ENCODE measurements at regions not wholly inside any gene's neighbourhood (a gene's known extent, or its start where the extent isn't known, plus 50 kb on each side); places are given as distances from the start of the nearest gene placed in this dataset.

DNA sequence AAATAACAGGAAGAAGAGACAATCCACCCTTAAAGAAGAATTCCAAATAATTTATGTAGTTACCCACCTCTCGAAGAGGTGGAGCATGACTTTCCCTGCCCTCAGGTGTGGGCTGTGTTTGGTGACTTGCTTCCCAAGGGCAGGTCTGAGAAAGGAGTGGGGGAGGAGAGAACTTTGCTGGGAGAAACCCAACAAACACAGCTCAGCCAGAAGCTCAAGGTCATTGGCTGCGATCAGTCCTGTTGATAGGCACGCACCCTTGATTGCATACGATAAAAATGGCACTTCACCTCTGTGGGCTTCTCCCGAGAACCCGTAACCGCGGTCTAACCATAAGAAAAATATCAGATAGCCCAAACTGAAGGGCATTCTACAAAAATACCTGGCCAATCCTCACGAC is 157.5 kb upstream of the ID2 start:
- no peak for DNase-seq

DNA sequence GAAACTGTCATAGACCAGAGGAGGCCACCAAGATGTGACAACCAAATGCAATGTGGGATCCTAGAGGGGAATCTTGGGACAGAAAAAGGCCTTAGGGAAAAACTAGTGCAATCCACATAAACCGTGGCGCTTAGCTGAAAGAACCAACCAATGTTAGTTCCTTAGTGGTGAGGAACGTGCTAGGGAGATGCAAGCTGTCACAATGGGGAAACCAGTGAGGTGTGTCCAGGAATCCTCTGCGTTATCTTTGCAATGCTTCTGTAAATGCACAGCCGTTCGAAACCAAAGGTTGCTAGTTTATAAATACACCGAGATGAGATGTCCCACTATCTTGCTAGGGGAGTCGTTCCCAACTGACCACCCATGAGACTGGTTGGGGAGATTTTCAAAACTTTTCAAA is 157.0 kb upstream of the ID2 start:
- no peak for DNase-seq

DNA sequence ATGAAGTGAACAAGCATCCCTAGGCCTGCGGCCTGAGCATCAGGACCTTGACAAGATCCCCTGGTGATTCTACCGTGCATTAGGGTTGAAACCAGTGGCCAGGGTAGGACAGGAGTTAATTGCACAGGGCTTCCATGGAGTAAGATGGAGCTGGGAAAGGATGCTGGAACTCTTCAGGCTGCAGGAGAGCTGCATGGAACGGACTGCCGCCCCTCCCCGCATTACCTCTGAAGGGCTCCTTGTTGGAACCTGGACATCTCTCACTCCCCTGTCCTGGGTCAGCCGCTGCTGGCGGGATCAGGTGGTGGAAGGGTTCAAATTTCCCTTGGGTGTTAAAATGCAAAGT is 156.6 kb upstream of the ID2 start:
- no peak for DNase-seq

DNA sequence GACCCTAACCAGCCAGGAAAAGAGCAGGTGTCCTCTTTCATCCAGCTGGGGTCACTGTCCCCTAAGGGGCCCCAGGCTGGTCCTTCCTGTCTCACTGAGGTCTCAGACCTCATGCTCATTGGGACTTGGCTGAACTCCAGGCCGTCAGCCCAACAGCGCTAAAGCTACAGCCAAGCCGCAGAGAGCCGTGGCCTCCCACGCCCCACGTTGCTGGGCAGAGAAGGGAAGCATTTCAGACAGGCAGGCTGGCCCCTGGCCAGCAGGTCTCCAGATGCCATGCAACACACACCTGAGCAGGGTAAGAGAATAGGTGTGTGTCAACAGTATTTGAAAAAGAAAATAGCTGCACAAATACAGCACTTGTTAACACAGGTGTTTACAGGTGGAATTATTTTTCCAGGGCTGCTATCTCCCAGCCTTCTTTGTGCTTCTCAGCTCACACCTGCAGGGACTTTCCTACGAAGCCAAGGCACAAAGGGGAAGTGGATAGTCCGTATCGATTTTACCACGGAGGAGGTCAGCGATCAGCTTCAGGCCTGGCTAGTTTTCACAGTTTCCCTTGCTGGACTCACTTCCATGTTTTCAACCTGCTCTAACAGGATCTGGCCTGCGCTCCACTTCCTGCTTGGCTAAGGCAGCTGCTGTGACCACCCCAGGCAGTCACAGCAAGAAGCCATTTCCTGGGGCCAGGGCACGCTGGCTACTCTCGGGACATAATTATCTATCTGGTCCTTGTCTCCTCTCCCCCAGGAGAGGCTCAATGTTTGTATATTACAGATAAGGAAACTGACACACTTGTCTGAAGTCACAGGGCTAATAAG is 156.1 kb upstream of the ID2 start:
- no peak for DNase-seq

DNA sequence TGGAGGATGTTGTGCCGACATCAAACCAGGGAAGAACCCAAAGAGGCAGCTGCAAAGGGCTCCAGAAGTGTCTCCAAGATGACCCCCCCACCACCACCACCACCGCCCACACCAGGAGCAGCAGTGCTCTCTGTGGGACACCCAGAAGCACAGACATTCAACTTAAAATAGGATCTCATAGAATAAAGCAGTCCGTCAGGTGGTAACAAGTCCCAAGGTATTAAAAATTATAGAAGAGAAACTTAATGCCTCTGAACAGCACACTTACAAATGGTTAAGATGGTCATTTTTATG is 155.5 kb upstream of the ID2 start:
- no peak for DNase-seq

DNA sequence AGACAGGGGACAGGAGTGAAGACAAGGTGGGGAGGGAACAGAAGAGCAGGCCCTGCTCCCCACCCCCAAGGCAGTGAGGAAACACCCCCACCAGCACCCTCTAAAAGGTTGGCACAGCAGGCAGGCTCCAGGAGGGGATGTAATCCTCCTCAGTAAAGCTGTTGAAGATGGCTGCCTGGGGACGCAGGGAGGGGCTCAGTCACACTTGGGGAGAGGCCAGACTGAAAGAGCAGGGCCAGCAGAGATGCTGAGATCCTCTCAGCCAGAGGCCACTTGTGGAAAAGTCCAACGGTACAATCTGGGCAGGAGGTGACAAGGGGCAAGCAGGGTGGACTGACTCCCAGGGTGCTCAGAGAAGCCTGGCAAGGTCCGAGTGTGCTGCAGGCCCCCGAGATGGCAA is 154.8 kb upstream of the ID2 start:
- DNase-seq = no peak

DNA sequence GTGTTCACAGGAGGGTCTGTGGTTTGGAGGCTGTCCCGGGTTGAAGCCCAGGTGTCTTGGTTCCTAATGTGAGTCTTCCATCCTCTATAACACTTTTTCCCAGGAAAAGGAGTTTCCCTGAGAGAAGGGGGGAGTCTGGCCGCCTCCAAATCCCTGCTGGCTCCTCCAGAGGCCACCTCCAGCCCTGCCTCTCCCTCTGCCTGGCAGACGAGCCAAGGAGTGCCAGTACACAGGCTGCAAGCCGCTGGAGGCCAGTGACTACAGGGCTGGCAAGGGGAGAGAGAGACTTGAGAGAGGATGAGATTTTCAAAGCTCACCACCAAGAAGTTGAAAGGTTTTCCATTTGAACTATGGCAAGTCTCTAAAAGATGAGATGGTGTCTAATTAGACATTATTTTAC is 154.2 kb upstream of the ID2 start:
- no peak for DNase-seq

DNA sequence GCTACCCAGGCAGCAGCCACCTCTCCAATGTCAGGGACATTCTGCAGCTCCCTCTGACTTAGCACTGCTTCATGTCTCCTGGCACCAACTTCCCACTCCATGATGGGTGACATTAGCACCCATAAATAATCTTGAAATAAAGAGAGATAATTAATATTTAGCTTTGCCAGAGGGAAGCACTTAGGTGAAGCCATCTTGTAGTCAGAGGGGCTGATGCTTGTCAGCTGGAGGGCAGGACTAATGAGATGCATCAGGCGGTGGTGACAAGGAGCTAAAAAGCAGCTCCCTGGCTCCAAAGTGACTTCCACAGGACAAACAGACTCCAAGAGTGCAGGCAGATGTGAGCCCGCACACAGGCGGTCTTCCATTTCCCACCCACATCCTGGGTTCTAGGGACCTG is 153.0 kb upstream of the ID2 start:
- DNase-seq = no peak

DNA sequence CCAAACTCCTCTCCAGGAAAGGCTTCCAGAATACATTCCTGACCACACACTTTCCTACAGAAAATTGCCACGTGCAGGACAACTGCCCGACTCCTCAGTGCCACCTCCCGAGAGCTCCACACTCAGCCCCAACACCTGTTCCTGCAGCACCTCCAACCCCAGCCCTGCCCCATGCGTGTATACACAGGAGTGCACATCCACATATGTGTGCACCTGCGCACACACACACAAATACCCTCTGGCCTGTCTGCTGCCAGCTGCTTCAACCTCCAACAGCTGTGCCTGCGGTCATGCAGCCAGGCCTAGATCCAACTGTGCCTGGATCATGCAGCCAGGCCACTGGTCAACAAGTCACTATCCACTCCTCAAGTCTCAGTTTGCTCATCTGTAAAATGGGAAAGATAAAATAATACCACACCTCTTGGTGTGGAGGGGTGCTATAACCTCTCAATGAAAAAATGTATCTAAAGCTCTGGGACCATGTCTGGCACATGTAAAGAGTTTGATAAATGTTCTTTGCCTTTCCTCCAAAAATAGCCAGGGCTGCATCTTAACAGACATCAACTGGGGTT is 152.1 kb upstream of the ID2 start:
- DNase-seq = no peak

DNA sequence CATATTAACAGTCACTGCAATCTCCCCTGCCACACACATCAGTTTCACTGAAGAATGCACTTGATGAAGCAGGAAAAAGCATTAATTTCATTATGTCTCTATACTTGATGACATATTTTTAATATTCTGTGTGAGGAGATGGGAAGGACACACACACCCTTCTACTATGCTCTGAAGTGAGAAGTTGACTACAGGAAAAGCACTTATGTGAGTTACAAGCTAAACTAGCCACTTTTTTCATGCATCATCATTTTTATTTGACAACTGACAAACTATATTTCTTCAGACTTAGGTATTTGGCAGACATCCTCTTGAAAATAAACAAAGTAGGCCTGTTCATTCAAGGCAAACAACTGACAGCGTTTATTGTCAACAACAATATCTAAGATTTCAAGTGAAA is 150.4 kb upstream of the ID2 start:
- no peak for DNase-seq

DNA sequence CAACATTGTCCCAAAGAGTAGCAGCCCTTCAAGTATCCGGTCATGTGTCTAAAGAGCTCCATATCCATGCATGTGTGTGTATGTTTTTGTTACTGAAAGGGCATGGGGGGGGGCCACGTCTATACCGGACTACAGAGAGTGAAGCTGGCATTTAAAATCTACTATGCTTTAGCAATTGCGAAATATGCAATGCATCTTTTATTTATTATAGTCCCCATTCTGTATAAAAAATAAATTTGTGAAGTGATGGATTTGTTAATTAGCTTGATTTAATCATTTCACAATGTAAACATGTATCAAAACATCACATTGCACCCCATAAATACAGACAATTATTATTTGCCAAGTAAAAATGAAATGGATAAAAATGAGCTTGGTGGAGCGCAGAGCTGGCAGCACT is 149.4 kb upstream of the ID2 start:
- no peak for DNase-seq

DNA sequence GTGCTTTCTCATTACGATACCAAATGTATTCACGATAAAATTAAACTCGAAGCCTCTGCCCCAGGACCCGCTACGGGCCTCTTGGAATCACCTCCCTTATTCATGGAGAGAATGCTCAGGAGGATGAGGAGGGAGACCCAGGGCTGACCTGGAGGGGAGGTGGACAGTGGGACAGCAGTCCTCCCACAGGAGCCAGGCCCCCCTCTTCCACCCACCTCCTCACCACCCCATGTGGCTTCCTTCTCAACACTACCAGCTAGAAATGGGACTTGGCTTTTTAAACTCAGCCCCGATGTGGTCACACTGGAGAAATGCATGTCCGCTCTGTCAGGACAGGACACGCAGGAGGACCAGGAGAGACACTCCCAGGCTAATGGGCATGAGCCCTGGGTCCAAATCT is 147.9 kb upstream of the ID2 start:
- no peak for DNase-seq

DNA sequence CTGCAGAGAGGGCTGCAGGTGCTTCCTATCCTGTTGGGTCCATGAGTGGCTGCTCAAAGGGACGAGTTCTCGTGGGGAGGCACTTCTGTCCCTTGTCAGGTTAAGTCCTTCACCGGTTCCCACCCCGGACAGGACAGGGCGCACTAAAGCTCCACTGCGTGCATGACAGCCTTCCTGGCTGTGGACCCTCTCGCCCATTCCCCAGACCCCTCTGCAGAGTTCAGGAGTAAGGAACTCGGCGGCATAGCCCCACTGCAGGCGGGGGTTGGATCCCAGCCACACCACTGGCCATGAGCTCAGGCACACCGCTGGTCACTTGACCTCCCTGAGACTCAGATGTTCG is 147.5 kb upstream of the ID2 start:
- no peak for DNase-seq

DNA sequence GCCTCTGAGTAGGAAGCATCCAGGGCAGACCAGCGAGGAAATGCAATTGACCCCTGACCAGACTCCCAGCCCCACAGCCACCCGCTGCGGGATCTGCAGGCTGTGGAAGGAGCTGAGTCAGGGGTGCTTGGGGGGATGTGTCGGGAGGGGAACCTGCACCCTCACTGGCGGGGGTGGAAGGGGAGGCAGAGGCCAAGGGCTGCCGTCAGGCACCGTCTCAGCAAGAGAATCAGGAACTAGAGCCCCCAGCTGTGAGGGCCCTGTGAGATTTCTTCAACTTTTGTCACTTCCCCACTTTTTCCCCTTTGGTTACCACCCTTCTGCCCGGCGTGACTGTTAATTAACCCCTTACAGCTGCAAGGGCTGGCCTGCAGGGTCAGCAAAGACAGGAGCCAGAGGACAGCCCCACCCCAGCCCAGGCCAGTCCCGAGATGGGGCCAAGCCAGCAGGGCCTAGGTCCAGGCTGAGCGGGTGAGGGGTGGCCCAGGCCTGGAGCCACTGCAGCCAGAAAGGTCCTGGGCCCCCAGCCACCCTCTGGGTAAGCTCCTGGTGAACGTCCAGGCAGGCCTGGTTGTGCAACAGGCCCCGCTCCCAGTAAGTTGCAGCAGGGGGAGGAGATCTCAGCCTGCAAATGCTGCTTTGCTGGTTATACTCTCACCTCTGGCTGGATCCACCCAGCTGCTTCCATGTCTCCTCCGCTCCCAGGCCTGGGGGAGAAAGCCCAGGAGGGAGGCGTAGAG is 147.0 kb upstream of the ID2 start:
- no peak for DNase-seq

DNA sequence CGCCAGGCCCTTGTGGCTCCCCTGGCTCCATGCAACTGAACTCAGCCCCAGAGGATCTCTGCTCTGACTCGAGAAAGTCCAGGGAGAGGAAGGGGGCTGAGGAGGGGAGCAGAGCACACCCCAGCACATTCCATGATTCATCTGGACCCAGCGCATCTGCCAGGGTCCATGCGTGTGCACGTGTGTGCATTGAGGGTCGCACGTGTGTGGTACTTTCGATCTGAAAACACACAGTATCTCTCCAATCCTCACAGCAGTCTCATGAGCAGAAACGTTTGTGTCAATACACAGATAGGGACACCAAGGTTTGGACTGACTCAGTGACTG is 146.4 kb upstream of the ID2 start:
- DNase-seq = no peak

DNA sequence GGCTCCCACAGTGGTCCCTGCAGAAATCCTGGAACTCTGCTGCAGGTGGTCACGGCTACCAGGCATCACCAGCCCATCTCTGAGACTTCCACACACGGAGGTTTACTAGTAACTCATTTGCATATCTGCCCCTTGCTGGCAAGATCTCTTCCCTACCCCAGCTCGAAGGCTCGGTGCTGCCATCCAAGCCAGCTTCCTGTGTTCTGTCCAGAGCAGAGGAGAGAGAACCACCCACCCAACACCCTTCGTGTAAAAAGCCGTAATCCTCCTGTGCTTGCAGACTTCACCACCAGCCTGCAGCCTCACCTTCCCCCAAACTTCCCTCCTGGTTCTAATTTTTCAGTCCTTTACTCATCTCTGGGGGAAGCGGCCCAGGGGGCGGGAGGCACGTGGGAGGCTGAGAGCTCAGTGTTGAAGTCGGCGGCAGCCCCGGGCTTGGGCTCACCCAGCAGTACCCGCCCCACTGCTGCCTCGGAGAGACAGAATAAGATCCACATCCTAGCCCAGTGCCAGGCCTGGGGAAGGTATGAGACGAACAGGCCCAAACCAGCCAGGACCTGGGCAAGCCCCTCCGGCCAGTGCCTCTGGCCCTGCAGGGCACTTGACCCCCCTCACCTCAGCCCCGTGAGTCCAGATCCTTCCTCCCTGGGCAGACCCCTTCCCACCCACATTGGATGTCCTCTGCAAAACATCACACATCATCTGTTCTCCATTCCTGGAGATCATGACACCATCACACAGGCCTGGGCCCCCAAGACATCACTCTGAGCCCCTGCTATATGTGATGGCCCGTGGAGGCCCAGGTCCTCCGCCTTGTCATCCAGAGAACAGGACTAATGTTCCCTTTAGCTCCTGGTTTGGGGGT is 145.8 kb upstream of the ID2 start:
- DNase-seq = no peak

DNA sequence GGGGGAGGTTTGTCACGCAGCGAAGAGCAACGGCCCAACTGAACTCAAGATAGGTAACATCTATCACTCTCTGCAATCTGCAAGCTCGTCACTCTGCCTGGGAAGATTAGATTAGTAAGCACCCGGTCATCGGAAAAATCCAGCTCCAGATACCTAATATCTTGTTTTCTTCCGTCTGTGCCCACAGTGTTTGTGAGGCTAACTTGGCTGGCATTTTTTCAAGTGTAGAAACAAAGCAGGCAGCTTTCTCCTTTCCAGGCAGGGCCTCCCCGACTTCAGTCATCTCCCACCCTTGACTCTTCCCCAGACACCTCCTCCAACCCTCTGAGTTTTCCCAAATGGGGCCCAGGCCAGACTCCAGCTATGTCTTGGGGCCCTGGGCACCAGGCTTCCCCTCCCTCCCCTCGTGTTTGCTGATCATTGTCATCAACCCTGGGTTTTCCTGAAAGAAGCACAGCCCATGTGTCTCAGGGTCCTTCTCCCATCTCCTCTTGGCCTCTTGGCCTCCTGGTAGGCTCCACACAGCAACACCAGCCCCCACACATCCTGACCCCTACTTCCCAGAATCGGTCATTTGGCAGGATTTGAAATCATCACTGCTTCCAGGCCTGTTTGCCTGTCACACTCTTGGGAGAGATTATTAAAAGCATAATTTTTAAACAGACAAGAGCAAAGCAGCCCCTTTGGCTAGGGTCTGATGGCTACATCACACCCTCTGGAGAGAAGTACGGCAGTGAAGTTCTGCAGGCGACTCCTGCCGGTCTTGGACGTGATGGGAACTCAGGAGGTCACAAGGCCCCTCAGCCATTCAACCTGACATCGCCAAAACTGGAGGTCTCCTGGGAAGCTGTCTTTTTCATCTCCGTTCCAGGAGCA is 144.9 kb upstream of the ID2 start:
- no peak for DNase-seq

DNA sequence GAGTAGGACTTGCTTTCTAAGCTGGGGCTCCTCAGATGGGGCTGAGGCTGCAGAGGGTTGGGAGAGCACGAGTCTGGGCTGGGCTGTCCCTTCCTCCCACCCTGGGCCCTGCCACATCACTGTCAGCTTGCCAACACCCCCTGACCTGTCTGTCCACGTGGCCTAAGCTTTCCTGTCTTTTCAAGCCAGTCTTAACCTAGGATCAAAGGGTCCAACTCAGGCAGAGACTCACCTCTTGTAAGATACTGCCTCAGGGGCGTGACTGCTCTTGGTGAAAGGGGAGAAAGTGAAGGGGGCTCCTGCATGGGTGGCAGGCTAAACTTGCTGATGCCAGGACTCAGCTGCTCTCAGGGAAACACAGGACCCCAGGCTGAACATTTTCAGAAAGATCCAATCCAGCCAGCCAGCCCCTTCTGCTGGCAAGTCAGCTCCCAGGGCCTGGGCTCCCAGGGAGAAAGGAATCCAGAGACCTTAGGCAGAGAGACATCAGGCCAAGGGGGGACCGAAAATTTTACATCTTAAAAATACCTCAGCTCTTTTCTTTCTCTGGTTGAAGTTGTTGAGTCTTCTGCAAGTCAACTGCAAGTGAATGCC is 144.2 kb upstream of the ID2 start:
- DNase-seq = no peak

DNA sequence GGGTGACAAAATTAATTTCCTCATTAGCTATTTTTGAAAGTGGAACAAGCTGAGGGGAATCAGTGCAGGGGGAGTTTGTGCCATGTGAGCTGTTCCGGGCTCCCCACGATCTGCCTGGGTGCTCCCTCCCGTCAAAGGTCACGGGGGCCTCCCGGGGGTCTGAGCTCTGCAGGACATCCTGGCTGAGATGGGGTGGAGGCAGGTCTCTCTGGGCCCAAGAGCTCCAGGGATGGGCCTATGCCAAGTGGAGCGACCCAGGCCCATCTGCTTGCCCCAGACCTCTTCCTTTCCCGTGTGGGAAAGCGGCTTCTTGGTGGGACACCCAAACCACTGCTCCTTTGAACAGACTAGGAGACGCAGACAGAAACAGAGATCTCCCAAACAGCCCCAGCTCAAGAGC is 143.3 kb upstream of the ID2 start:
- DNase-seq = no peak

DNA sequence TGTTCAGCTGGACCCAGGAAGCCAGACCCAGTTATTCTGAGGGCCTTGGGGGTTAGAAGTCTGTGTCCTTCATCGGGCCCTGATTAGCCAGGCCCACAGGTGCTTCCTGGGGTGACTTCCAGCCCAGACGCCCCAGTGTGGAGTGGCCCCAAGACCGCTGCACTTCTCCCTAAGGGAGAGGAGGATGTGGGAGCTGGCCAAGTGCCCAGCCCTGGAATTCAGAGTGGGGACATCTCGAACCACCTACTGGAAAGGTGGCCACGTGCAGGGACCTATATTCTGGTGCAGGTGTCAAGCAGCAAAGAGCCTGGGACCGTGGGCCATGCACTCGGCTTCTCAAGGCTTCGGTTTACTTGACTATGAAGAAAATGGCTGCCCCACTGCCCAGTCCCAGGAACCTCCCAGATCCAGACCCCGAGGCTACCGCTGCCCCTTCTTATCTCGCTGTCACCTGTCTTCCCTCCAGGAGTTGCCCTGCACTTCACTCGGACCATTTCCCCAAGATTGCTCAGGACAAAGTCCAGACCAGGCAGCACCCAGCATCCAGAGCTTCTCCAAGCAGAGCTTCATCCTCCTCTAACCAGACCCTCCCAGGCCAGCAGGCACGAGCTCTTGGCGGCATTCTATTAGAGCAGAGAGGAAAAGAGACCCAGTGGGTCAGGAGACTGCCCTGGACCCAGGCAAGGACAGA is 142.8 kb upstream of the ID2 start:
- DNase-seq = no peak

DNA sequence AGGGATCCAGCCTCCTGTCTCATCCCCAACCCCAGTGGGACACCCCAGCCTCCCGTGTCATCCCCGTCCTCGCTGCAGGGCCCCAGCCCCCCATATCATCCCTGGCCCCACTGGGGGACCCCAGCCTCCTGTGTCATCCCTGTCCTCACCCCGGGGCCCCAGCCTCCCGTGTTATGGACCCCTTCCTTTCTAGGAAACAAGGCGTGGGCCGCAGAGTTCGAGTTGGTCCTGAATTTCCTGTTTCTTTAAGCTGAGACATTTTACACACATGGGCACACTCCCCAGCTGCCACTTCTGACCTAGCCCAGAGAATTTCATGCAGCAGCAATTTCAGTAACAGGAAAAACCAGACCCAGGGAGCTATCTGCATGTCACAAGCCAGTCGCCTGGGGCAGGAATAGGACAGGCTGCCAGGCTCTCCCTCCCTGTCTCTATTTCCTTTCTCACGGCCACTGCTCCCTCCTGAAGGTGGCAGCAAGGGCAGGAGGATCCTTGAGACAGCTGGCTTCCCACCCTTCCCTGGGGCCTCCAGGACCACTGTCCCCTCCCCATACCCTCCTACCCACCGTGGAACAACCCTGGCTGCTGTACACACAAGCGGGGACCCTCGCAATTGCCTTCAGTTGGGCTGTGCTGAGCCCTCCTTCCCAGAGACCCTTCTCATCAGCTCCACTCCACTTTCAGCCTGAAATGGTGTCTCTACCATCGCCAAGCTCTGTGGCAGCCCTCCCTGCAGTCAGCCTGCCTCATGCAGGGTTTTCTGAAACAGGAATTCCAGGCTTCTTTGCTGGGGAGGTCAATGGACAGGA is 141.9 kb upstream of the ID2 start:
- DNase-seq = no peak
